CD4-positive, CD25-positive, alpha-beta regulatory T cell (primary cell): ENCODE measurements at regions not wholly inside any gene's neighbourhood (a gene's known extent, or its start where the extent isn't known, plus 50 kb on each side); places are given as distances from the start of the nearest gene placed in this dataset.

ENCODE experiments used
- ATAC-seq, 2 donors: fragments of 150-1000 bp; cut with Tn5 transposase; one replicate each; pipeline ENCODE4 v1.10.0; 2021; ENCODE audit warnings: low read depth in 2 of 2, moderate number of reproducible peaks in 2 of 2, moderate library complexity in 1 of 2
- DNase-seq, 3 donors: peaks; one replicate each; pipeline versions ENCODE4 v3.0.0 to v3.0.0-alpha.2; 2012 to 2022; ENCODE audit warnings: mixed read lengths in 1 of 3
- H3K27ac ChIP-seq: one replicate; pipeline ENCODE4 v1.7.0; 2013; ENCODE audit warnings: mild to moderate bottlenecking, low read length; ENCODE audit not compliant: insufficient read depth, poor library complexity, severe bottlenecking
- H3K27me3 ChIP-seq: one replicate; pipeline ENCODE4 v1.7.0; 2013; ENCODE audit warnings: low read length; ENCODE audit not compliant: control insufficient read depth, insufficient read depth
- H3K36me3 ChIP-seq: one replicate; pipeline ENCODE4 v1.7.0; 2013; ENCODE audit warnings: mild to moderate bottlenecking, low read length, moderate library complexity; ENCODE audit not compliant: control insufficient read depth, insufficient read depth
- H3K4me1 ChIP-seq: 2 replicates; pipeline ENCODE4 v1.7.0; 2013; ENCODE audit warnings: mild to moderate bottlenecking, low read length; ENCODE audit not compliant: insufficient read depth, control insufficient read depth, poor library complexity, severe bottlenecking
- H3K4me3 ChIP-seq: one replicate; pipeline ENCODE4 v1.7.0; 2013; ENCODE audit warnings: low read depth, mild to moderate bottlenecking, low read length, moderate library complexity
- H3K9me3 ChIP-seq, 2 experiments: 1 replicate in 1 of 2; 2 replicates in 1 of 2; pipeline ENCODE4 v1.7.0; 2013; ENCODE audit warnings: low read length in 2 of 2, mild to moderate bottlenecking in 1 of 2, moderate library complexity in 1 of 2; ENCODE audit not compliant: control insufficient read depth in 2 of 2
- H3K27ac Mint-ChIP-seq, 3 donors: one replicate each; pipeline ENCODE4 v1.8.0; 2020 to 2022; ENCODE audit warnings: mild to moderate bottlenecking in 3 of 3, mixed read lengths in 3 of 3, moderate library complexity in 2 of 3
- H3K27me3 Mint-ChIP-seq: one replicate; pipeline ENCODE4 v1.8.0; 2022; ENCODE audit warnings: mild to moderate bottlenecking, mixed read lengths
- H3K36me3 Mint-ChIP-seq: one replicate; pipeline ENCODE4 v1.8.0; 2020; ENCODE audit warnings: mixed read lengths
- H3K4me1 Mint-ChIP-seq, 4 donors: one replicate each; pipeline ENCODE4 v1.8.0; 2020 to 2022; ENCODE audit warnings: mixed read lengths in 4 of 4, mild to moderate bottlenecking in 1 of 4
- H3K4me3 Mint-ChIP-seq, 4 donors: one replicate each; pipeline ENCODE4 v1.8.0; 2020 to 2022; ENCODE audit warnings: mild to moderate bottlenecking in 4 of 4, mixed read lengths in 4 of 4, moderate library complexity in 3 of 4
- H3K9me3 Mint-ChIP-seq, 7 donors: one replicate each; pipeline ENCODE4 v1.8.0; 2020 to 2022; ENCODE audit warnings: mixed read lengths in 7 of 7, mild to moderate bottlenecking in 3 of 7, moderate library complexity in 2 of 7

- no peak overlapping the region for H3K4me3 Mint-ChIP-seq
- no peak overlapping the region for H3K27ac ChIP-seq
- H3K4me1 Mint-ChIP-seq: peaks cover 0 to 4% (median 0%) of the 10 kb centered on the region in 4 donors
- H3K27me3 Mint-ChIP-seq: no peaks in the 10 kb centered on the region
- no peaks in the 10 kb centered on the region for H3K27me3 ChIP-seq
- no peaks in the 10 kb centered on the region for H3K36me3 ChIP-seq
- no peaks in the 10 kb centered on the region for H3K4me1 ChIP-seq
- no peak overlapping the region for H3K4me3 ChIP-seq
- H3K9me3 ChIP-seq: no peaks in the 10 kb centered on the region
- ATAC-seq (no peak), DNase-seq (no peak)
- no peaks in the 10 kb centered on the region for H3K9me3 Mint-ChIP-seq
- peak overlapping the region in 1 of 3 donors; percentile 52 for H3K27ac Mint-ChIP-seq
- H3K36me3 Mint-ChIP-seq: no peaks in the 10 kb centered on the region
These were observed 131.3 kb downstream of the TOMM20 start for GRCh38 chr1:234997201-234997895.

DNA sequence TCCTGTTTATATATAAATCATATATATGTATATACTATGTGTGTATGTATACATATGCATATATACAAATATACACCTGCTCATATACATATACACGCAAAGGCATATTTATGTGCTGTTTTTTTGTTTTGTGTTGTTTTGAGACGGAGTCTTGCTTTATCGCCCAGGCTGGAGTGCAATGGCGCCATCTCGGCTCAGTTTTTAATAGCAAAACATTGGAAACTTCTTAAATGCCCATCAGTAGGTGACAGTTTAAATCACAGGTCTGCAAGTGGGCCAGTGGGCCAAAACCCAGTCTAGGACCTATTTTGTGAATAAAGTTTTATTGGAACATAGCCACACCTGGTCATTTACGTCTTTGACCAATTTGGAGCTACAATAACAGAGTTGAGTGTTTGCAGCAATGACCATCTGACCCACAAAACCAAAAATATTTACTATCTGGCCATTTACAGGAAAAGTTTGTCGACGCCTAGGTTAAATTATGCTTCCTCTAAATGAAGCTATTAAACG lies 132.3 kb downstream of the TOMM20 start:
- H3K4me1 Mint-ChIP-seq: peaks cover 0 to 5% (median 0%) of the 10 kb centered on the region in 4 donors
- Histone ChIP-seq H3K9me3 (no peaks in the 10 kb centered on the region), H3K4me1 (no peaks in the 10 kb centered on the region), H3K27ac (no peak overlapping the region), H3K4me3 (no peak overlapping the region), H3K36me3 (no peaks in the 10 kb centered on the region), H3K27me3 (no peaks in the 10 kb centered on the region)
- DNase-seq (no peak), ATAC-seq (no peak)
- no peak overlapping the region for H3K4me3 Mint-ChIP-seq
- no peak overlapping the region for H3K27ac Mint-ChIP-seq
- H3K36me3 Mint-ChIP-seq: no peaks in the 10 kb centered on the region
- H3K9me3 Mint-ChIP-seq: no peaks in the 10 kb centered on the region
- H3K27me3 Mint-ChIP-seq: no peaks in the 10 kb centered on the region

DNA sequence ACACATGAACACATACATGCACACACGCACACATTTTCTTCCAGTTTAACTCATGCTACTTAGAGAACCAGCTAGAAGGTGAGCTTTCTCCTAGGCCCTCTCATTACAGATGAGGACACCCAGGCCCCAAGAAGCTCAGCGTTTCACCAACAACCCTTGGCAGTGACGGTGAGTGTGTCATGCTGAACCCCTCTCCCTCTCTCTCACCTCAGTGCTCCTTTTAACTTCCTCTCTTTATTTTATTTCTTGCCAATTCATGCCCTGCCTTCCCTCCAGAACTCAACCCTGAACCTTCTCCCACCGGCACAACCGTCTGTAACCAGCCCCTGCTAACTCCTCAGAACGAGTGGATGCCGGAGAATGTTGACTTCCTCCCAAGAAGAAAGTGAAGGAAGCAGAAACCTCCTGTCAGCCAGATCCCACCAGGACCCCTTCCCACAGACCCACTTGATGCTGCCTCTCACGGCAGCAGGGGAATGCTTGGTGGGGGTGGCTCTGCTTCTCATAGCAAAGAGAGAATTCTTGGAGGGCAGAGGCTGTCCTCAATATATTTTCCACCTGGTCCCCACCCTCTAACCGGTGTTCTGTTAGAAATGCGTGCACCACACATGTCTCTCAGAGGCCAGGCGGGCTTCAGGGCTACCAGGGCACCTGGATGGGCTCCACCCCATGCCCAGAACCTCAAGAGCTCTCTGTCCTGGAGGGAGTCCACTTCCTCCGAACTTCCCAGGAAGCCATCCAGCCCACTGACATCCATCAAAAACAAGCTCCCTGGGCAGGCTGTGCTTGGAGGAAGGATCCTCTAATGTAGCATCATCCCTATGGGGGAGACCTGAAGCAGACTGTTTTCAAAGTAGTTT lies 134.0 kb downstream of the TOMM20 start:
- Mint-ChIP-seq H3K4me3 (peak overlapping the region in 1 of 4 donors; percentile 23), H3K4me1 (peaks cover 0 to 14% (median 5%) of the 10 kb centered on the region in 4 donors), H3K27me3 (no peaks in the 10 kb centered on the region), H3K9me3 (no peaks in the 10 kb centered on the region), H3K27ac (peak overlapping the region in 2 of 3 donors; percentile 67 to 68), H3K36me3 (no peaks in the 10 kb centered on the region)
- no peaks in the 10 kb centered on the region for H3K27me3 ChIP-seq
- ATAC-seq (no peak), DNase-seq (no peak)
- no peaks in the 10 kb centered on the region for H3K9me3 ChIP-seq
- no peaks in the 10 kb centered on the region for H3K4me1 ChIP-seq
- H3K4me3 ChIP-seq: no peak overlapping the region
- H3K27ac ChIP-seq: no peak overlapping the region
- H3K36me3 ChIP-seq: no peaks in the 10 kb centered on the region

DNA sequence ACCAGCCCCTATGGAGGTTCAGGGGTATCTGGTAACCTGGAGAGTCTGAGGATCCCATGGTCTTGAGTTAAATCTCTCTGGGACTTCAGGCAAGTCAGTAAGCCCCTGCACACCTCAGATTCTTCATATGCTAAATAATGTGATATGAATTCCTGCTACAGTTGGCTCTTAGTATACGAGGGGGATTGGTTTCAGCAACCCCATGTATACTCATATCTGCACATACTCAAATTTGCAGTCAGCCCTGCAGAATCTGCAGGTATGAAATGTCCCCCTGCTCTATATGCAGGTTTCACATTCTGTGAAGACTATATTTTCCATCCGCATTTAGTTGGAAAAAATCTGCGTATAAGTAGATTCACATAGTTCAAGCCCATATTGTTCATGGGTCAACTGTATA lies 136.6 kb downstream of the TOMM20 start:
- no peak overlapping the region for H3K27ac ChIP-seq
- Mint-ChIP-seq H3K4me3 (no peak overlapping the region), H3K9me3 (peaks cover 0 to 1% (median 0%) of the 10 kb centered on the region in 7 donors), H3K27me3 (no peaks in the 10 kb centered on the region), H3K36me3 (no peaks in the 10 kb centered on the region), H3K27ac (no peak overlapping the region), H3K4me1 (peaks cover 7 to 36% (median 22%) of the 10 kb centered on the region in 4 donors)
- no peak for DNase-seq
- H3K4me1 ChIP-seq: peaks cover 9% of the 10 kb centered on the region
- H3K4me3 ChIP-seq: no peak overlapping the region
- no peaks in the 10 kb centered on the region for H3K36me3 ChIP-seq
- no peak for ATAC-seq
- no peaks in the 10 kb centered on the region for H3K9me3 ChIP-seq
- no peaks in the 10 kb centered on the region for H3K27me3 ChIP-seq

DNA sequence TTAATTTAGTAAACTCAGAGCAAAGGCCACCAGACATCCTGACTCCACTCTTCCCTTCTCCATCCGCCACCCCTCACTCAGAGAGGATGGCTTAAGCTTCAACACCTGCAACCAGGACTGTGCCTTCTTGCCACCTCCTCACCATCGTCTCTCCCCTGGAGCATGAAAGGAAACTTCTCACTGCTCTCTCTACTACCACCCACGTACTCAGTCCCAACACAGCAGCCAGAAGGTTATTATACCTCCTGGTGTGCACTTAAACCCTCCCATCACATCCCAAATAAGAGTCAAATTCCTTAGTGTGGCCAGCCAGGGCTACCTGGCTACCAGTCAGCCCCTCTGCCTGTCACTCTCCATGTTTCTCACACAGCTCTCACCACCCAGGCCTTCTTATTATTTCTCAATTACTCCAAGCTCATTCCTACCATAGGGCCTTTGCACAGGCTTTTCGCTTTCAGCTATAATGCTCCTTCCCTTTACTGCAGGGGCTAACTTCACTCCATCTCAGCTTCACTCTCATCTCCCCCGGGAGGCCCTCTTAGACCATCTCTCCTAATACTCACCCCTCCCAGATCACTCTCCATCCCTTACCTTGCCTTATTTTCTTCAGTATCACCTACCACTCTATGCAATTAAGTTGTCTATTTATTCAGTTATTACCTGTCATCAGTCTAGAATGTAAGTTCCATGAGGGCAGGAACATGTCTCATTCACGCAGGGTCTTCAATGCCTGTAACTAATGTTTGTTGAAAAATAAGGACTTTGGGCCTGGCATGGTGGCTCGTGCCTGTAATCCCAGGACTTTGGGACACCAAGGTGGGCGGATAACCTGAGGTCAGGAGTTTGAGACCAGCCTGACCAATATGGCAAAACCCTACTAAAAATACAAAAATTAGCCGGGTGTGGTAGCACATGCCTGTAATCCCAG lies 137.5 kb downstream of the TOMM20 start:
- H3K27me3 ChIP-seq: no peaks in the 10 kb centered on the region
- no peaks in the 10 kb centered on the region for H3K36me3 ChIP-seq
- H3K9me3 ChIP-seq: no peaks in the 10 kb centered on the region
- Mint-ChIP-seq H3K27me3 (no peaks in the 10 kb centered on the region), H3K36me3 (no peaks in the 10 kb centered on the region), H3K27ac (peak overlapping the region; percentile 9 to 64 (median 63)), H3K9me3 (peaks cover 0 to 2% (median 0%) of the 10 kb centered on the region in 7 donors), H3K4me3 (no peak overlapping the region), H3K4me1 (peaks cover 14 to 43% (median 29%) of the 10 kb centered on the region in 4 donors)
- peaks cover 14% of the 10 kb centered on the region for H3K4me1 ChIP-seq
- no peak for ATAC-seq
- no peak for DNase-seq
- H3K27ac ChIP-seq: no peak overlapping the region
- H3K4me3 ChIP-seq: no peak overlapping the region

GRCh38 chr1:234990328-234990675 lies 138.3 kb downstream of the TOMM20 start:
- no peaks in the 10 kb centered on the region for H3K36me3 ChIP-seq
- Mint-ChIP-seq H3K9me3 (peaks cover 0 to 2% (median 0%) of the 10 kb centered on the region in 7 donors), H3K27ac (peak overlapping the region; percentile 9 to 64 (median 63)), H3K4me3 (no peak overlapping the region), H3K27me3 (no peaks in the 10 kb centered on the region), H3K4me1 (peaks cover 14 to 49% (median 29%) of the 10 kb centered on the region in 4 donors), H3K36me3 (no peaks in the 10 kb centered on the region)
- no peaks in the 10 kb centered on the region for H3K9me3 ChIP-seq
- DNase-seq (no peak), ATAC-seq (no peak)
- H3K4me1 ChIP-seq: peaks cover 14% of the 10 kb centered on the region
- no peak overlapping the region for H3K27ac ChIP-seq
- no peaks in the 10 kb centered on the region for H3K27me3 ChIP-seq
- no peak overlapping the region for H3K4me3 ChIP-seq
